ENCODE measurements at regions not wholly inside any gene's neighbourhood (a gene's known extent, or its start where the extent isn't known, plus 50 kb on each side); places are given as distances from the start of the nearest gene placed in this dataset.

DNA sequence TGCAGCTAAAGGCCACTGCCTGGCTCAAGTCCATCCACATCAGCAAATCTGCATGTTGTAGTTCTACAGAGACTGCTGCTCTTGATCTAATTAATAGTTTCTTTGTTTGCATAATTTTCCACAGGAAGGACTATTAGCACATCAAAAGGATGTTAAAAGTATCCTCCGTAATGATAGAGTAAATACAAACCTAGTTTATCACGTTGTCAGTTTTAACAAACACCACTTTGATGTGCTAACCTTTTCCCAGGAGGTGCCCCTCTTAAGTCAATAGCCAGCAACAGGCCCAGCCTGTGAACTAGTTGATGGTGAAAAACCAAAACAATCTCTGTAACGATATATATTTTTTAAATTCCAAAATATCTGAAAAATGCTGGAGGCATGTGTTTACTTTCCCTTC is 64.2 kb upstream of the SLC22A15 start:
- TF ChIP-seq, protein P1, sequence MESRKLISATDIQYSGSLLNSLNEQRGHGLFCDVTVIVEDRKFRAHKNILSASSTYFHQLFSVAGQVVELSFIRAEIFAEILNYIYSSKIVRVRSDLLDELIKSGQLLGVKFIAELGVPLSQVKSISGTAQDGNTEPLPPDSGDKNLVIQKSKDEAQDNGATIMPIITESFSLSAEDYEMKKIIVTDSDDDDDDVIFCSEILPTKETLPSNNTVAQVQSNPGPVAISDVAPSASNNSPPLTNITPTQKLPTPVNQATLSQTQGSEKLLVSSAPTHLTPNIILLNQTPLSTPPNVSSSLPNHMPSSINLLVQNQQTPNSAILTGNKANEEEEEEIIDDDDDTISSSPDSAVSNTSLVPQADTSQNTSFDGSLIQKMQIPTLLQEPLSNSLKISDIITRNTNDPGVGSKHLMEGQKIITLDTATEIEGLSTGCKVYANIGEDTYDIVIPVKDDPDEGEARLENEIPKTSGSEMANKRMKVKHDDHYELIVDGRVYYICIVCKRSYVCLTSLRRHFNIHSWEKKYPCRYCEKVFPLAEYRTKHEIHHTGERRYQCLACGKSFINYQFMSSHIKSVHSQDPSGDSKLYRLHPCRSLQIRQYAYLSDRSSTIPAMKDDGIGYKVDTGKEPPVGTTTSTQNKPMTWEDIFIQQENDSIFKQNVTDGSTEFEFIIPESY (CRISPR knock-in tag; IDR thresholded peaks at IDR 0.05): no peak
- no peak for TF ChIP-seq RBAK (CRISPR knock-in tag; IDR thresholded peaks at IDR 0.05)
